SK-N-SH treated with all-trans-retinoic acid at 6 μM for 48 hours (cell line): ENCODE measurements at regions not wholly inside any gene's neighbourhood (a gene's known extent, or its start where the extent isn't known, plus 50 kb on each side); places are given as distances from the start of the nearest gene placed in this dataset.

ENCODE experiments used
- OSR1 ChIP-seq: fragments of 250-450 bp; sonication (Bioruptor Pico); IDR thresholded peaks from 2 replicates; pipeline ENCODE4 v1.8.0; 2022; ENCODE audit warnings: moderate library complexity, mild to moderate bottlenecking, inconsistent platforms
- ZNF8 ChIP-seq: fragments of 450-650 bp; formaldehyde crosslinking; IDR thresholded peaks from 2 replicates; pipeline ENCODE4 v1.5.0; 2020; ENCODE audit warnings: mild to moderate bottlenecking, moderate library complexity

- TF ChIP-seq ZNF8 (CRISPR knock-in tag) (no peak), OSR1 (CRISPR knock-in tag) (no peak)
Observed at GRCh38 chr21:28758042-28758882, 234.4 kb downstream of the LTN1 start.
